Caco-2 (cell line): ENCODE measurements at regions not wholly inside any gene's neighbourhood (a gene's known extent, or its start where the extent isn't known, plus 50 kb on each side); places are given as distances from the start of the nearest gene placed in this dataset.

ENCODE experiments used
- BruUV-seq: library from RNA; stranded (reverse); fragments of 400-500 nt; replicated peaks from 2 replicates; lab custom pipeline; 2021; lab: Mats Ljungman, UMichigan
- CTCF ChIA-PET: fragments of 300-600 bp; sonication (Branson Sonifier 250); formaldehyde crosslinking; loops from one replicate; lab custom pipeline; 2022; ENCODE audit warnings: antibody characterized with exemption; lab: Charles Lee
- POLR2A ChIA-PET: fragments of 300-600 bp; sonication (Branson Sonifier 250); formaldehyde crosslinking; loops from one replicate; lab custom pipeline; 2022; ENCODE audit warnings: antibody characterized with exemption; lab: Charles Lee
- DNase-seq, 2 experiments: peaks; one replicate each; pipeline versions ENCODE4 v3.0.0 to v3.0.0-alpha.2; 2020 to 2022
- H3K27me3 ChIP-seq: replicated peaks from 2 replicates; pipeline ENCODE4 v1.6.0; 2011; ENCODE audit warnings: low read length; ENCODE audit not compliant: control insufficient read depth, insufficient read depth
- H3K36me3 ChIP-seq: 2 replicates; pipeline ENCODE4 v1.5.1; 2011; ENCODE audit warnings: low read length; ENCODE audit not compliant: control insufficient read depth, insufficient read depth
- H3K4me1 ChIP-seq: fragments of 250-450 bp; sonication (Bioruptor Pico); 2 replicates; pipeline ENCODE4 v1.5.1; 2020; ENCODE audit warnings: mild to moderate bottlenecking
- H3K4me3 ChIP-seq: 2 replicates; pipeline ENCODE4 v1.5.1; 2011; ENCODE audit warnings: low read depth, mild to moderate bottlenecking, control low read depth, low read length
- H3K9me3 ChIP-seq: fragments of 250-450 bp; sonication (Bioruptor Pico); 2 replicates; pipeline ENCODE4 v1.5.1; 2020; ENCODE audit warnings: mild to moderate bottlenecking, moderate library complexity
- H3K27ac Mint-ChIP-seq: one replicate; pipeline ENCODE4 v1.8.0; 2022; ENCODE audit warnings: mixed read lengths; ENCODE audit not compliant: unreplicated experiment
- H3K27me3 Mint-ChIP-seq: one replicate; pipeline ENCODE4 v1.8.0; 2022; ENCODE audit warnings: mixed read lengths; ENCODE audit not compliant: insufficient read depth, unreplicated experiment
- H3K36me3 Mint-ChIP-seq: one replicate; pipeline ENCODE4 v1.8.0; 2022; ENCODE audit warnings: mild to moderate bottlenecking, mixed read lengths; ENCODE audit not compliant: insufficient read depth, unreplicated experiment
- H3K4me1 Mint-ChIP-seq: one replicate; pipeline ENCODE4 v1.8.0; 2022; ENCODE audit warnings: low read depth, mixed read lengths; ENCODE audit not compliant: unreplicated experiment
- H3K4me3 Mint-ChIP-seq: one replicate; pipeline ENCODE4 v1.8.0; 2022; ENCODE audit warnings: mild to moderate bottlenecking, moderate library complexity, mixed read lengths; ENCODE audit not compliant: unreplicated experiment
- H3K9me3 Mint-ChIP-seq: one replicate; pipeline ENCODE4 v1.8.0; 2022; ENCODE audit warnings: mixed read lengths; ENCODE audit not compliant: unreplicated experiment
- CTCF ChIP-seq, 2 experiments: fragments of 200-600 bp in 1 of 2; IDR thresholded peaks; 1 replicate in 1 of 2; 2 replicates in 1 of 2; pipeline versions ENCODE4 v1.5.1 to v1.8.0; 2011 to 2022; ENCODE audit warnings: antibody characterized with exemption in 1 of 2, control low read depth in 1 of 2, inconsistent platforms in 1 of 2, low read depth in 1 of 2, low read length in 1 of 2, mild to moderate bottlenecking in 1 of 2, moderate library complexity in 1 of 2; ENCODE audit not compliant: insufficient read depth in 1 of 2, severe bottlenecking in 1 of 2, unreplicated experiment in 1 of 2
- intact Hi-C: fragments of 100-400 bp; cut with micrococcal nuclease; formaldehyde crosslinking; loops from one replicate; pipeline ENCODE4 v1.10.0; 2022; ENCODE audit not compliant: unreplicated experiment

GRCh38 chr10:90985321-90985933, 64.5 kb upstream of the ANKRD1 start:
- H3K36me3 ChIP-seq = no peaks in the 10 kb centered on the region
- no peaks in the 10 kb centered on the region for H3K36me3 Mint-ChIP-seq

GRCh38 chr10:90986136-90986760, 65.4 kb upstream of the ANKRD1 start:
- H3K4me1 Mint-ChIP-seq = no peaks in the 10 kb centered on the region
- no peak for DNase-seq
- BruUV-seq = no TSS peak

More at GRCh38 chr10:90985321-90985933, 64.5 kb upstream of the ANKRD1 start:
- Histone ChIP-seq H3K4me3 (no peak overlapping the region), H3K27me3 (no peaks in the 10 kb centered on the region), H3K4me1 (no peaks in the 10 kb centered on the region), H3K9me3 (no peaks in the 10 kb centered on the region)
- Mint-ChIP-seq H3K4me1 (no peaks in the 10 kb centered on the region), H3K4me3 (no peak overlapping the region), H3K27me3 (no peaks in the 10 kb centered on the region), H3K9me3 (no peaks in the 10 kb centered on the region), H3K27ac (no peak overlapping the region)
- BruUV-seq = no TSS peak
- CTCF ChIA-PET = no interaction called here
- TF ChIP-seq CTCF (IDR thresholded peaks at IDR 0.05; ENCODE audit: insufficient read depth in 1 of 2, low read depth in 1 of 2, low read length in 1 of 2, severe bottlenecking in 1 of 2, unreplicated experiment in 1 of 2) = no peak
- intact Hi-C loops = no loop called here
- POLR2A ChIA-PET = no interaction called here
- no peak for DNase-seq

GRCh38 chr10:90986870-90987269, 66.0 kb upstream of the ANKRD1 start:
- POLR2A ChIA-PET = no interaction called here

More at GRCh38 chr10:90986136-90986760, 65.4 kb upstream of the ANKRD1 start:
- ChIA-PET CTCF (no interaction called here), POLR2A (no interaction called here)
- H3K36me3 Mint-ChIP-seq = no peaks in the 10 kb centered on the region
- H3K4me3 ChIP-seq = no peak overlapping the region
- no peak for TF ChIP-seq CTCF (IDR thresholded peaks at IDR 0.05; ENCODE audit: insufficient read depth in 1 of 2, low read depth in 1 of 2, low read length in 1 of 2, severe bottlenecking in 1 of 2, unreplicated experiment in 1 of 2)
- H3K9me3 ChIP-seq = no peaks in the 10 kb centered on the region
- no peak overlapping the region for H3K27ac Mint-ChIP-seq
- H3K36me3 ChIP-seq = no peaks in the 10 kb centered on the region
- intact Hi-C loops = no loop called here
- no peaks in the 10 kb centered on the region for H3K27me3 Mint-ChIP-seq
- H3K27me3 ChIP-seq = no peaks in the 10 kb centered on the region
- H3K4me1 ChIP-seq = no peaks in the 10 kb centered on the region
- H3K4me3 Mint-ChIP-seq = no peak overlapping the region
- no peaks in the 10 kb centered on the region for H3K9me3 Mint-ChIP-seq

More at GRCh38 chr10:90986870-90987269, 66.0 kb upstream of the ANKRD1 start:
- Mint-ChIP-seq H3K36me3 (no peaks in the 10 kb centered on the region), H3K4me3 (no peak overlapping the region), H3K27ac (no peak overlapping the region), H3K9me3 (no peaks in the 10 kb centered on the region), H3K27me3 (no peaks in the 10 kb centered on the region), H3K4me1 (no peaks in the 10 kb centered on the region)
- no peaks in the 10 kb centered on the region for H3K36me3 ChIP-seq
- intact Hi-C loops = no loop called here
- H3K9me3 ChIP-seq = no peaks in the 10 kb centered on the region
- H3K27me3 ChIP-seq = no peaks in the 10 kb centered on the region
- DNase-seq = no peak
- no peak for TF ChIP-seq CTCF (IDR thresholded peaks at IDR 0.05; ENCODE audit: insufficient read depth in 1 of 2, low read depth in 1 of 2, low read length in 1 of 2, severe bottlenecking in 1 of 2, unreplicated experiment in 1 of 2)
- H3K4me1 ChIP-seq = no peaks in the 10 kb centered on the region
- H3K4me3 ChIP-seq = no peak overlapping the region
- CTCF ChIA-PET = no interaction called here
- no TSS peak for BruUV-seq
